HAP-1 (cell line): ENCODE measurements at regions not wholly inside any gene's neighbourhood (a gene's known extent, or its start where the extent isn't known, plus 50 kb on each side); places are given as distances from the start of the nearest gene placed in this dataset.

Experiments used
- DNase-seq, 2 experiments: peaks; one replicate each; pipeline ENCODE4 v3.0.0-alpha.2; 2016 to 2020; ENCODE audit warnings: low spot score in 2 of 2
- H3K27me3 ChIP-seq: fragments of 250-450 bp; sonication (Bioruptor Pico); 2 replicates; pipeline ENCODE4 v1.5.1; 2020; ENCODE audit warnings: low read depth, mild to moderate bottlenecking, moderate library complexity
- H3K36me3 ChIP-seq: fragments of 250-450 bp; sonication (Bioruptor Pico); replicated peaks from 2 replicates; pipeline ENCODE4 v1.5.1; 2020; ENCODE audit warnings: mild to moderate bottlenecking
- H3K4me1 ChIP-seq: fragments of 250-450 bp; sonication (Bioruptor Pico); 2 replicates; pipeline ENCODE4 v1.5.1; 2020; ENCODE audit warnings: mild to moderate bottlenecking
- H3K4me3 ChIP-seq: fragments of 250-450 bp; sonication (Bioruptor Pico); 2 replicates; pipeline ENCODE4 v1.5.1; 2020; ENCODE audit warnings: mild to moderate bottlenecking, moderate library complexity
- H3K9me3 ChIP-seq: fragments of 250-450 bp; sonication (Bioruptor Pico); 2 replicates; pipeline ENCODE4 v1.5.1; 2020; ENCODE audit warnings: mild to moderate bottlenecking, moderate library complexity
- in situ Hi-C: fragments of 300-500 bp; cut with MboI; formaldehyde crosslinking; loops from 3 replicates; pipeline ENCODE4 v1.14.3; 2020; ENCODE audit warnings: low sequenced_read_pairs, inconsistent platforms, mixed read lengths

DNA sequence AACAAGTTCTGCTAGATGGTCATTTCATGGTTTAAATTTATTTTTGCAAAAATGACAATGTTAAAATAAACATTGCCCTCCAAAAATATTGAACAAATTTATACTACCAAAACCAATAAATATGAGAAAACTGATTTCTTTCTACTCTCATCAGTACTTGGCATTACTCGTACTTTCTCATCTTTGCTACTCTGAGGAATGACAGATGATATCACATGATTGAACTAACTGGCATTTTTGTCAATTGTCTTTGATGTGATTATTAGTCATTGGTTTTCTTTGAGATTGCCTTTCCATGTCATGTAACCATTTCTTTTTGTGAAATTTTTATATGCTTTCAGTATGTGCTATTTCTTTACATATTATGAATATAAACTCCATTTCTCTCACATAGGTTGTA is 167.0 kb upstream of the ITGA4 start:
- in situ Hi-C loops: no loop called here
- no peak overlapping the region for H3K4me3 ChIP-seq

DNA sequence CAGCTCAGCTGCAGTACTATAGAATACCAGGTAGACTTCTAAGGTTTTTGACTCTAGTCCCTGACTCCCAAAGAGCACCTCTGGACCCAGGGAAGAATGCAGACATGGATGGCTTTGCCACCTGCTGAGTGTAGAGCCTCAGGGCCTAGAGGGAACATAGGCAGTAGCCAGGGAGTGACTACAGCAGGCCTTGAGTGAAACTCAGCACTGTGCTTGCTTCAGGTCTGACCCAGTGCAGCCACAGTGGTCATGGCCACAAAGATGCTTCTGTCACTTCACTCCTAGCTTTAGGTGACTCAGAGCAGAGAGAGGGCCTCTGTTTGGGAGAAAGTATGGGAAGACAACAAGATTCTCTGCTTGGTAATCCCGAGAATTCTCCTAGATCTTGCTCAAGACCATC is 162.2 kb upstream of the ITGA4 start:
- DNase-seq: no peak
- no peaks in the 10 kb centered on the region for H3K36me3 ChIP-seq
- H3K27me3 ChIP-seq: no peaks in the 10 kb centered on the region
- H3K9me3 ChIP-seq: no peaks in the 10 kb centered on the region
- no peak overlapping the region for H3K4me3 ChIP-seq
- H3K4me1 ChIP-seq: no peaks in the 10 kb centered on the region
- in situ Hi-C loops: no loop called here

More for the DNA sequence above, 167.0 kb upstream of the ITGA4 start:
- Histone ChIP-seq H3K9me3 (no peaks in the 10 kb centered on the region), H3K27me3 (no peaks in the 10 kb centered on the region), H3K36me3 (no peaks in the 10 kb centered on the region), H3K4me1 (no peaks in the 10 kb centered on the region)
- DNase-seq: no peak

DNA sequence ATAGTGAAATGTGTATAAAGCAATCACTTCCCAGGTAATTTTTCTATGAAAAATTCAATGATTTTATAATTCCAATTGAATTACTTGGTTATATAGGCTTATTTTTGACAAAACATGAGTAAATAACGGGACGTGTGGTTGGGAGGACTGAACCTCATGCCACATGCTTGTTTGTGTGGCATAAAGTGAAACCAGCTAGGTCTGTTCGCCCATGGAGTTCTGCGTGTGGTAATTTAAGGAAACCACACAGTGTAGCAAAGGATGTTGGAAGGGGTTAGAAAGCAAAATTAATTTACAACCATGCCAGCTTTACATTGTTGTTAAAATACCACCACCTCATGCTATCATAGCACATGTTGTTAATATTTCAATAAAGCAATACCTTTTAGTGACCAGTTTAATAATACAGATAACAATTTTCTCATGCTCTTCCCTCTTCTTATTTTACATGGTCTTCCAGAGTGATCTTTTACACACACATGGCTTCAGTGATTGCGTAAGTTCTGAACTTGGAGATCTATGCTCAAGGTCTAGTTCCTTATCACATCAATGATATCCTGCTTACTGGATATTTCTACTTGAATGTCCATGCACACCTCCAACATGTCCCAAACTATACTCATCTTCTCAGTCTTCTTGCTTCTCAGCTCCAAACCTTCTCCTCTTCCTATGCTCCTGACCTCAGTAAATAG is 156.4 kb upstream of the ITGA4 start:
- H3K4me1 ChIP-seq: peaks cover 6% of the 10 kb centered on the region
- DNase-seq: no peak
- in situ Hi-C loops: no loop called here
- H3K27me3 ChIP-seq: no peaks in the 10 kb centered on the region
- no peaks in the 10 kb centered on the region for H3K9me3 ChIP-seq
- H3K4me3 ChIP-seq: no peak overlapping the region
- no peaks in the 10 kb centered on the region for H3K36me3 ChIP-seq

- no peaks in the 10 kb centered on the region for H3K36me3 ChIP-seq
- no peak for DNase-seq
- in situ Hi-C loops: no loop called here
- peaks cover 9% of the 10 kb centered on the region for H3K4me1 ChIP-seq
- H3K27me3 ChIP-seq: no peaks in the 10 kb centered on the region
- no peaks in the 10 kb centered on the region for H3K9me3 ChIP-seq
- H3K4me3 ChIP-seq: no peak overlapping the region
Measured at GRCh38 chr2:181304011-181304844, 153.0 kb upstream of the ITGA4 start.

- Histone ChIP-seq H3K9me3 (no peaks in the 10 kb centered on the region), H3K27me3 (no peaks in the 10 kb centered on the region), H3K36me3 (no peaks in the 10 kb centered on the region), H3K4me3 (no peak overlapping the region), H3K4me1 (peaks cover 9% of the 10 kb centered on the region)
- DNase-seq: peak; percentile 42 to 49
- in situ Hi-C loops: no loop called here
Measured at GRCh38 chr2:181305301-181306123, 151.7 kb upstream of the ITGA4 start.

DNA sequence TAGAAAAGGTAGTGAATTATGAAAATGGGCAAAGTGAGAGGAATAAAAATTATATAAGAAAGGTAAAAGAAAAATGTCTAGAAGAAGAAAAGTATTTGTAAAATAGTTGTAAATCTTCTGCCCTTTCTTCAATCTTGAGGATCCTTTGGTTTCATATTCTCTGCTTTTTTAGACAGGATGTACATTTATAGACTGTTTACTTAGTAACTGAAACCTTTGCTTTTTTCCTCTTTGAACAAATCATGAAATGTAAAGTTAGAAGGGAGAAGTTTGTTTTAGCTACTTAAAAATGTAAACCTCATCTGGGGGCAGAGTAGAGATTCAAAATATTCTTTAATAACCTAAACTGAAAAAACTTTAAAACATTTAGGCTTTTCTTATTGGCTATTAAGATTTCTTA is 150.4 kb upstream of the ITGA4 start:
- Histone ChIP-seq H3K4me1 (peaks cover 9% of the 10 kb centered on the region), H3K9me3 (no peaks in the 10 kb centered on the region), H3K4me3 (no peak overlapping the region), H3K36me3 (no peaks in the 10 kb centered on the region), H3K27me3 (no peaks in the 10 kb centered on the region)
- in situ Hi-C loops: no loop called here
- no peak for DNase-seq

DNA sequence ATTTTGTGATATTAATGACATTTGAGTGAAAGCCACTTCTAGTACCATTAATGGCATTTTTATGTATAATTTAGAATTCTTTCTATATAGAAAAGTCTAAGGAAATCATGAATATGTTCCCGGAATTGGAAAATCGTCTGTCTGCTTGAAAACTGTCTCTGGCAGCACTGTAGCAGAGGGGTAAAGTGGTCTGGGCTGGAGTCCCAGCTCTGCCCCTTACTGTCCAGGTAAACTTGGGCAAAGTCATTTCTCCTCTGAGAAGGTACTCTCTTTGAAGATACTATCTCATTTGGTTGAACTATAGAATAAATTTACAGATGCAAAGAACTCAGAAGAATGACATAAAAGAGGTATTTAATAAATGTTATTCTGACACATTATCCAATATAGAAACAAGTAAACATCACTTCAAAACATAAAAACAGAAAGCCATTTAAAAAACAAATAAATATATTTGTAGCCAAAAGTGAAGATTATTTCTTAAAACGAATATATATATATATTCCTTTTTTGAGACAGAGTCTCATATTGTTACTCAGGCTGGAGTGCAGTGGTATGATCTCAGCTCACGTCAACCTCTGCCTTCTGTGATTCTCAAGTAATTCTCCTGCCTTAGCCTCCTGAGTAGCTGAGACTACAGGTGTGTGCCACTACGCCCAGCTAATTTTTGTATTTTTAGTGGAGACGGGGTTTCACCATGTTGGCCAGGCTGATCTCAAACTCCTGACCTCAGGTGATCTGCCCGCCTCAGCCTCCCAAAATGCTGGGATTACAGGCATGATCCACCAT is 149.8 kb upstream of the ITGA4 start:
- H3K4me1 ChIP-seq: peaks cover 14% of the 10 kb centered on the region
- no peak for DNase-seq
- no peaks in the 10 kb centered on the region for H3K27me3 ChIP-seq
- no peaks in the 10 kb centered on the region for H3K9me3 ChIP-seq
- no peak overlapping the region for H3K4me3 ChIP-seq
- no peaks in the 10 kb centered on the region for H3K36me3 ChIP-seq
- in situ Hi-C loops: no loop called here

DNA sequence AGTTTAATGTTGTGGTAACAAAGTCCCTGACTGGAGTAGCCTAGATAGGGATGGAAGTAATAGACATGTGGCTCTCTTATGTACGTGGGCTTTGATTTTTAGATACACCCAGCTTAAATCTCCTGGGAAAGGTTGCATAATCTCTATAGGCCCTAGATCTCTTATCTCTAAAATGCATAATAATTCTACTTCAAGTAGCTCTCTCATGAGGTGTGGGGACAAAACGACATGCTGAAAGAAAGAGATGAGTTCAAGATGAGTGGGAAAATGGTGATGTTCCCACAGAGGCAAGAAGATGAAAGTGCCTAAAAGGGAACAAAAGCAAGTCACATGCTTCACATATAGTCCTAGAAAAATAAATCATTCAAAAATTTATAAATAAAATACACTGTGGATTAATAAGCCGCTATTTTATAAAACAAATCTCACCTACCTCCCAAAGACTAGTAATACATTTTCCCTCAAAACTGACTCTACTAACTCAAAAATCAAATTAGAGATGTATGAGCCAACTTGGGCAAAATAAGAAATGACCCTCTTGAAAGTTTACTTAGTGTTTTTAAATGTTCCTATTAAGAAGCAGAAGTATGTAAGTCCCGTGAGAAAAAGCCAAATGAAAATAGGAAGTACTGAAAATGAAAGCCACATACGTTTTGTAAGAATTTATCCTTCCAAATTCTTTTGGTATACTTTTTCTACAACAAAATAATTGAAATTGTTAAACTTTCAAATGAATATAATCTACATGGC is 148.2 kb upstream of the ITGA4 start:
- Histone ChIP-seq H3K4me1 (peaks cover 14% of the 10 kb centered on the region), H3K4me3 (no peak overlapping the region), H3K27me3 (no peaks in the 10 kb centered on the region), H3K36me3 (no peaks in the 10 kb centered on the region), H3K9me3 (no peaks in the 10 kb centered on the region)
- no peak for DNase-seq
- in situ Hi-C loops: no loop called here

GRCh38 chr2:181309586-181309985 is 147.6 kb upstream of the ITGA4 start:
- peaks cover 14% of the 10 kb centered on the region for H3K4me1 ChIP-seq
- in situ Hi-C loops: no loop called here
- H3K36me3 ChIP-seq: no peaks in the 10 kb centered on the region
- no peak for DNase-seq
- no peaks in the 10 kb centered on the region for H3K27me3 ChIP-seq
- no peaks in the 10 kb centered on the region for H3K9me3 ChIP-seq
- H3K4me3 ChIP-seq: no peak overlapping the region

DNA sequence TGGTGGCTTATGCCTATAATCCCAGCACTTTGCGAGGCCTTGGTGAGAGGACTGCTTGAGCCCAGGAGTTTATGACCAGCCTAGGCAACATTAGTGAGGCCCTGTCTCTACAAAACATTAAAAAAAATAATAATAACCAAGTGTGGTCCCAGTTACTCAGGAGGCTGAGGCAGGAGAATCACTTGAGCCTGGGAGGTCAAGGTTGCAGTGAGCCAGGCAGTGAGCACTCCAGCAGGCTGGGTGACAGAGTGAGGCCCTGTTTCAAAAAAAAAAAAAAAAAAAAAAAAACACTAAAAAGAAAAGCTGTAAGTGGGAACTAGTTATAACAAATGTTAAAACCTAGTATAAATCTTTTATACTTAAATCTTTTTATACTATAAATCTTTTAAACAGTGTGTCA is 146.2 kb upstream of the ITGA4 start:
- peaks cover 5% of the 10 kb centered on the region for H3K4me1 ChIP-seq

DNA sequence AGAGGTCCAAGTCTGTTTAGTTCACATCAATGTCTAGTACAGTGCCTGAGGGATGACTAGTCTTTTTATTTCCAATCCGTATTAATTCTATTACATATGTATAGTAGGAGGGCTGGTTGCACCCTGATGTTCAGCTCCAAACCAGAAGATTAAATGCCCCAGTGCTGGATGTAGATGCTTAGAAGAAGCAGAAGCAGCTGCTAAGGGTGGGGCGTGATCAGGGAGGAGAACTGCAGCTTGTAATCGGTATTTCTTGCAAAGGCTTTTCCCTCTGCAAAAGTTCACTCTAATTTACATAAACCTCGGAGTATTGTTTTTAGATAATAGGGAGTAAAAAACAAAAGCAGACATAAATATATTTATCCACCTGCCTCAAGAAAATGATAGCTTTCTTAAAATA is 145.3 kb upstream of the ITGA4 start:
- no peaks in the 10 kb centered on the region for H3K36me3 ChIP-seq
- no peaks in the 10 kb centered on the region for H3K27me3 ChIP-seq
- no peaks in the 10 kb centered on the region for H3K9me3 ChIP-seq
- peaks cover 4% of the 10 kb centered on the region; the same call in 1 of the 2 replicates for H3K4me1 ChIP-seq
- H3K4me3 ChIP-seq: no peak overlapping the region
- in situ Hi-C loops: no loop called here
- no peak for DNase-seq

More for the DNA sequence above, 146.2 kb upstream of the ITGA4 start:
- in situ Hi-C loops: no loop called here
- Histone ChIP-seq H3K4me3 (no peak overlapping the region), H3K36me3 (no peaks in the 10 kb centered on the region), H3K27me3 (no peaks in the 10 kb centered on the region), H3K9me3 (no peaks in the 10 kb centered on the region)
- DNase-seq: no peak

- H3K9me3 ChIP-seq: no peaks in the 10 kb centered on the region
- peaks cover 4% of the 10 kb centered on the region; the same call in 1 of the 2 replicates for H3K4me1 ChIP-seq
- no peak for DNase-seq
- no peak overlapping the region for H3K4me3 ChIP-seq
- no peaks in the 10 kb centered on the region for H3K27me3 ChIP-seq
- no peaks in the 10 kb centered on the region for H3K36me3 ChIP-seq
- in situ Hi-C loops: no loop called here
Measured at GRCh38 chr2:181312515-181312927, 144.7 kb upstream of the ITGA4 start.

GRCh38 chr2:181313845-181314244 is 143.3 kb upstream of the ITGA4 start:
- Histone ChIP-seq H3K4me3 (no peak overlapping the region), H3K9me3 (no peaks in the 10 kb centered on the region), H3K4me1 (peaks cover 13% of the 10 kb centered on the region), H3K27me3 (no peaks in the 10 kb centered on the region), H3K36me3 (no peaks in the 10 kb centered on the region)
- in situ Hi-C loops: no loop called here
- no peak for DNase-seq
